ENCODE measurements at regions not wholly inside any gene's neighbourhood (a gene's known extent, or its start where the extent isn't known, plus 50 kb on each side); places are given as distances from the start of the nearest gene placed in this dataset.

DNA sequence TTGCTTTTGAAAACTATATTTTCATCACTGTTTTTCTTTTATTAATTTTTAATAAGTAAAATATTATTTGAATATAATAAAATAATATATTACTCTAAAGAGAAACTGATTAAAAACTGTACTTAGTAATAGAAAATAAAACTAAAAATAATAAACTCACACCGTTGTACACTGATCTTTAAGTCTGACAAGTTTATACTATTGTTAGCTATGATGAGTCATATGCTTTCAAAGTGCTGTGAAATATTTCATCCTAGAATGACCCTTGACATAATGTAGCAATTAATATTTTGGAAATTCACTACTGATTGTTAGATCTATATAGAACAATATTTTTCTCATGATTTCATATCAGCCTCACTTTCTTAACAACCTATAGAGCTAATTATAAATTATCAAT lies 1040.6 kb upstream of the SPRY2 start:
- Histone ChIP-seq H3K9ac (ENCODE audit: low read depth in 1 of 2, low read length in 2 of 2) (no peak overlapping the region), H3K27ac (ENCODE audit: low read depth in 1 of 2, low read length in 2 of 2) (no peak overlapping the region), H3K4me1 (ENCODE audit: control insufficient read depth in 4 of 4, insufficient read depth in 4 of 4, low read length in 3 of 4) (no peaks in the 10 kb centered on the region), H3K9me3 (ENCODE audit: control insufficient read depth in 4 of 4, low read length in 3 of 4) (no peaks in the 10 kb centered on the region), H3K4me3 (ENCODE audit: low read depth in 1 of 3, low read length in 3 of 3) (no peak overlapping the region), H3K36me3 (ENCODE audit: control insufficient read depth in 4 of 4, insufficient read depth in 3 of 4, low read depth in 1 of 4, low read length in 3 of 4) (no peaks in the 10 kb centered on the region), H3K27me3 (ENCODE audit: control insufficient read depth in 4 of 4, insufficient read depth in 4 of 4, low read length in 3 of 4) (no peaks in the 10 kb centered on the region)
- DNase-seq (ENCODE audit: low spot score): no peak
- TF ChIP-seq MAX (IDR thresholded peaks at IDR 0.05): no peak
- no peak for TF ChIP-seq HNF4G (IDR thresholded peaks at IDR 0.05)
- no peak for TF ChIP-seq RXRA (IDR thresholded peaks at IDR 0.05)
- TF ChIP-seq GABPA (IDR thresholded peaks at IDR 0.05 in 1 of 2, conservative IDR thresholded peaks at IDR 0.05 in 1 of 2): no peak
- TF ChIP-seq JUND (IDR thresholded peaks at IDR 0.05): no peak
- TF ChIP-seq RAD21 (IDR thresholded peaks at IDR 0.05): no peak
- no peak for TF ChIP-seq NR2F2 (IDR thresholded peaks at IDR 0.05)
- no peak for TF ChIP-seq SP1 (IDR thresholded peaks at IDR 0.05)
- no peak for TF ChIP-seq CTCF (IDR thresholded peaks at IDR 0.05; ENCODE audit: low read depth, low read length, missing input control)
- no peak for TF ChIP-seq ATF3 (IDR thresholded peaks at IDR 0.05)
- TF ChIP-seq, protein P1, sequence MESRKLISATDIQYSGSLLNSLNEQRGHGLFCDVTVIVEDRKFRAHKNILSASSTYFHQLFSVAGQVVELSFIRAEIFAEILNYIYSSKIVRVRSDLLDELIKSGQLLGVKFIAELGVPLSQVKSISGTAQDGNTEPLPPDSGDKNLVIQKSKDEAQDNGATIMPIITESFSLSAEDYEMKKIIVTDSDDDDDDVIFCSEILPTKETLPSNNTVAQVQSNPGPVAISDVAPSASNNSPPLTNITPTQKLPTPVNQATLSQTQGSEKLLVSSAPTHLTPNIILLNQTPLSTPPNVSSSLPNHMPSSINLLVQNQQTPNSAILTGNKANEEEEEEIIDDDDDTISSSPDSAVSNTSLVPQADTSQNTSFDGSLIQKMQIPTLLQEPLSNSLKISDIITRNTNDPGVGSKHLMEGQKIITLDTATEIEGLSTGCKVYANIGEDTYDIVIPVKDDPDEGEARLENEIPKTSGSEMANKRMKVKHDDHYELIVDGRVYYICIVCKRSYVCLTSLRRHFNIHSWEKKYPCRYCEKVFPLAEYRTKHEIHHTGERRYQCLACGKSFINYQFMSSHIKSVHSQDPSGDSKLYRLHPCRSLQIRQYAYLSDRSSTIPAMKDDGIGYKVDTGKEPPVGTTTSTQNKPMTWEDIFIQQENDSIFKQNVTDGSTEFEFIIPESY (IDR thresholded peaks at IDR 0.05): no peak
- no peak for TF ChIP-seq HNF4A (conservative IDR thresholded peaks at IDR 0.05)
- WGBS: 70% methylated on average over 1 of the region's 1 CpG

DNA sequence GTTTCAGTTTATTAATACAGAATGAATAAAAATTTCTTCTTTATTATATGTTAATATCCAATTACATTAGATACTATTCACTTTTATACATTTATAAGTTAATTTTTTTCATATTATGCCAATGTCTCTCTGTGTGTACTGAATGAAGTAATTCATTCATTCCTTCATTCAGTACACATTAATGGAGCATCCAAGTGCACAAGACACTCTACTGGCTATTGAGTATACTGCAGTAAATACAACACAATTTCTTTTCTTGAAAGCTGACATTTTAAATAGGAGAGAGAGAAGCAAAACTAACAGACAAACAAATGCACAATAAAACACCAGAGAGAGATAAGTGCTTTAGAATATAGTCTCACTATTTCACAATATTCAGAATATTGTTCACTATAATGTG lies 1038.3 kb upstream of the SPRY2 start:
- Histone ChIP-seq H3K27ac (ENCODE audit: low read depth in 1 of 2, low read length in 2 of 2) (no peak overlapping the region), H3K4me1 (ENCODE audit: control insufficient read depth in 4 of 4, insufficient read depth in 4 of 4, low read length in 3 of 4) (no peaks in the 10 kb centered on the region), H3K9ac (ENCODE audit: low read depth in 1 of 2, low read length in 2 of 2) (no peak overlapping the region), H3K9me3 (ENCODE audit: control insufficient read depth in 4 of 4, low read length in 3 of 4) (no peaks in the 10 kb centered on the region), H3K4me3 (ENCODE audit: low read depth in 1 of 3, low read length in 3 of 3) (no peak overlapping the region), H3K36me3 (ENCODE audit: control insufficient read depth in 4 of 4, insufficient read depth in 3 of 4, low read depth in 1 of 4, low read length in 3 of 4) (no peaks in the 10 kb centered on the region), H3K27me3 (ENCODE audit: control insufficient read depth in 4 of 4, insufficient read depth in 4 of 4, low read length in 3 of 4) (no peaks in the 10 kb centered on the region)
- TF ChIP-seq EGR1 (IDR thresholded peaks at IDR 0.05; ENCODE audit: low read depth in 2 of 2) (no peak), MAX (IDR thresholded peaks at IDR 0.05) (no peak), HNF4G (IDR thresholded peaks at IDR 0.05) (no peak), TAF1 (conservative IDR thresholded peaks at IDR 0.05) (no peak), FOXA1 (IDR thresholded peaks at IDR 0.05) (no peak), YY1 (IDR thresholded peaks at IDR 0.05) (no peak), CTCF (IDR thresholded peaks at IDR 0.05; ENCODE audit: low read depth, low read length, missing input control) (no peak), JUND (IDR thresholded peaks at IDR 0.05) (no peak), RXRA (IDR thresholded peaks at IDR 0.05) (no peak), ATF3 (IDR thresholded peaks at IDR 0.05) (no peak), HNF4A (conservative IDR thresholded peaks at IDR 0.05) (no peak), FOXA2 (IDR thresholded peaks at IDR 0.05) (no peak)
- TF ChIP-seq, protein P2, sequence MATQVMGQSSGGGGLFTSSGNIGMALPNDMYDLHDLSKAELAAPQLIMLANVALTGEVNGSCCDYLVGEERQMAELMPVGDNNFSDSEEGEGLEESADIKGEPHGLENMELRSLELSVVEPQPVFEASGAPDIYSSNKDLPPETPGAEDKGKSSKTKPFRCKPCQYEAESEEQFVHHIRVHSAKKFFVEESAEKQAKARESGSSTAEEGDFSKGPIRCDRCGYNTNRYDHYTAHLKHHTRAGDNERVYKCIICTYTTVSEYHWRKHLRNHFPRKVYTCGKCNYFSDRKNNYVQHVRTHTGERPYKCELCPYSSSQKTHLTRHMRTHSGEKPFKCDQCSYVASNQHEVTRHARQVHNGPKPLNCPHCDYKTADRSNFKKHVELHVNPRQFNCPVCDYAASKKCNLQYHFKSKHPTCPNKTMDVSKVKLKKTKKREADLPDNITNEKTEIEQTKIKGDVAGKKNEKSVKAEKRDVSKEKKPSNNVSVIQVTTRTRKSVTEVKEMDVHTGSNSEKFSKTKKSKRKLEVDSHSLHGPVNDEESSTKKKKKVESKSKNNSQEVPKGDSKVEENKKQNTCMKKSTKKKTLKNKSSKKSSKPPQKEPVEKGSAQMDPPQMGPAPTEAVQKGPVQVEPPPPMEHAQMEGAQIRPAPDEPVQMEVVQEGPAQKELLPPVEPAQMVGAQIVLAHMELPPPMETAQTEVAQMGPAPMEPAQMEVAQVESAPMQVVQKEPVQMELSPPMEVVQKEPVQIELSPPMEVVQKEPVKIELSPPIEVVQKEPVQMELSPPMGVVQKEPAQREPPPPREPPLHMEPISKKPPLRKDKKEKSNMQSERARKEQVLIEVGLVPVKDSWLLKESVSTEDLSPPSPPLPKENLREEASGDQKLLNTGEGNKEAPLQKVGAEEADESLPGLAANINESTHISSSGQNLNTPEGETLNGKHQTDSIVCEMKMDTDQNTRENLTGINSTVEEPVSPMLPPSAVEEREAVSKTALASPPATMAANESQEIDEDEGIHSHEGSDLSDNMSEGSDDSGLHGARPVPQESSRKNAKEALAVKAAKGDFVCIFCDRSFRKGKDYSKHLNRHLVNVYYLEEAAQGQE (IDR thresholded peaks at IDR 0.05): no peak
- TF ChIP-seq, protein P1 (IDR thresholded peaks at IDR 0.05): no peak
- no peak for DNase-seq (ENCODE audit: low spot score)
